ENCODE measurements at regions not wholly inside any gene's neighbourhood (a gene's known extent, or its start where the extent isn't known, plus 50 kb on each side); places are given as distances from the start of the nearest gene placed in this dataset.
"Not testable (repeated sequence)": the region's sequence is repeated elsewhere in the genome, so short reads cannot be mapped to it uniquely, and the experiment has no call there.

DNA sequence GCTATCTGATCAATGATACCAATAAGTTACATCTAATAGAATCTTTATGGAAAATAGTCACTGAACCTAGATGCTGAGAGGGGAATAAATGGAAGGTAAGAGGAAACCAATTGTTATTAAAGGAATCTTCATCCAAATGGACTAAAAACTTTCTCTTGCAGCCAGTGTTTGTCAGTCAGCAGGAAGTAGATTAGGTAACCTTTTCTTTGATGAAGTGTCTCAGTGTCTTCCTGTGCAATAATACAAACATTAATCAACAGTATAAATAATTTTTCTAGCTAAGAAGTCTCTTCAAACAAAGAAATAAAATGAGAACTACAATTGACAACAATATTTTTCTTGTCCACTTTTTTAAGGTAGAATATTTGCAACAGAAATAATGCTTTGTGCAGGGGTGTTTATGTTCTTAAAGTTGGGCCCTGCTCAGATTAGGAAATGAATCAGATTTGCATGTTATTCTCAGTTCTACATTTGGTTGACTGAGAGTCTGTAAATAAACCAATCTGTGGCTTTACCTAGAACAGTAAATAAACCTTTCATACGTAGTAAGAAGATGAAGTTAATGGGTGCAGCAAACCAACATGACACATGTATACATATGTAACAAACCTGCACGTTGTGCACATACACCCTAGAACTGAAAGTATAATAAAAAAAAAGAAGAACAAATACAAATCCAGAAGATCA lies 391.4 kb downstream of the MRPL39 start:
- DNase-seq: no peak

GRCh38 chr21:25214676-25215075 lies 392.6 kb downstream of the MRPL39 start:
- DNase-seq: no peak

- DNase-seq: no peak
Observed at GRCh38 chr21:25199944-25200343, 407.3 kb downstream of the MRPL39 start.

DNA sequence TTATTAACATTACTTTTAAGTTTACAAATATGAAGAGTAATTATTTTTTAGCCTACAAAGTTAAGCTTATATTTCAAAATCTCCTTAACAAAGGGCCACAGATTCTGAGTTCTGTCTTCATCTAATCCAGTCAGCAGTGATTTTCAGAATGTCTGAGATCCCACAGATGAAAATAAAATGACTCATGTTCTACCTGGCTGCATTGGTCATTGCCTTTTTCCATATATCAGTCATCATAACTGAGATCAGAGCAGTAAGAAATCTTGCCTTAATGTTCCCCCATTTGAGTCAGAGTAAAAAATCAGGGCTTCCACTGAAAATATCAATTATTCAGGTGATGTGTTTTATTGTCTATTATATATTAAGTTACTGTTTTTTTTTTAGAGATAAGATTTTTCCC lies 416.1 kb downstream of the MRPL39 start:
- no peak for DNase-seq

GRCh38 chr21:25189497-25189896 lies 417.8 kb downstream of the MRPL39 start:
- no peak for DNase-seq

GRCh38 chr21:25188677-25189079 lies 418.6 kb downstream of the MRPL39 start:
- no peak for DNase-seq

GRCh38 chr21:25186273-25186672 lies 421.0 kb downstream of the MRPL39 start:
- no peak for DNase-seq

DNA sequence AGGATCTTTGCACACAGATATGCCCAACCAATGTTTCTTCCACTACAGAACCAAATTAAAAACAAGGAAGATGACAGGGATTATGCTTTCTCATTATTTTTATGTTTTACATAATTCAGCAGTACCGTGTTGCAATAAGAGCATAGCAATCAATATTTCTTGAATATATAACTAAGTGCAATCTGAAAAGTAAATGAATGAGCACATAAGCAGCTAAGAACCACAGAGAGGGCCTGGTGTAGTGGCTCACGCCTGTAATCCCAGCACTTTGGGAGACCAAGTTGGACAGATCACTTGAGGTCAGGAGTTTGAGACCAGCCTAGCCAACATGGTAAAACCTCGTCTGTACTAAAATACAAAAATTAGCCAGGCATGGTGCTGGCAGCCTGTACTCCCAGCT lies 423.7 kb downstream of the MRPL39 start:
- DNase-seq: no peak

GRCh38 chr21:25181690-25182089 lies 425.6 kb downstream of the MRPL39 start:
- not testable (repeated sequence) for DNase-seq

DNA sequence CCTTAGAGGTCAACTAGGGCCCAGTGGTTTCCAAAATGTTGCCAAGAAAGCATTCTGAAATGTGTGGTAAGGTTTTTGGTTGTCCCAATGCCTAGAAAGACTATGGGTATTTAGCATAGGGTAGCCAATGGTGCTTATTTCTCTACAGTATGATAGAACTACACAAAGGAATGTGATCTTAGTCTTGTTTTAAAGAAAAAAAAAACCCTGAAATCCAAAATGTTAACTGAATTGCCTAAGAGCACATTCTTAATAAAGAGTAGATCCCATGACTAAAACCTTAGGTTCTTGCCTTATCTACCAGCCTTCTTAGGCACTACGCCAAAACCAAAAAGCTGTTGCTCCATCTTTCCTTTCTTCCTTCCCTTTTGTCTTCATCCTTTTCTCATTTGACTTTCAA lies 428.2 kb downstream of the MRPL39 start:
- no peak for DNase-seq

DNA sequence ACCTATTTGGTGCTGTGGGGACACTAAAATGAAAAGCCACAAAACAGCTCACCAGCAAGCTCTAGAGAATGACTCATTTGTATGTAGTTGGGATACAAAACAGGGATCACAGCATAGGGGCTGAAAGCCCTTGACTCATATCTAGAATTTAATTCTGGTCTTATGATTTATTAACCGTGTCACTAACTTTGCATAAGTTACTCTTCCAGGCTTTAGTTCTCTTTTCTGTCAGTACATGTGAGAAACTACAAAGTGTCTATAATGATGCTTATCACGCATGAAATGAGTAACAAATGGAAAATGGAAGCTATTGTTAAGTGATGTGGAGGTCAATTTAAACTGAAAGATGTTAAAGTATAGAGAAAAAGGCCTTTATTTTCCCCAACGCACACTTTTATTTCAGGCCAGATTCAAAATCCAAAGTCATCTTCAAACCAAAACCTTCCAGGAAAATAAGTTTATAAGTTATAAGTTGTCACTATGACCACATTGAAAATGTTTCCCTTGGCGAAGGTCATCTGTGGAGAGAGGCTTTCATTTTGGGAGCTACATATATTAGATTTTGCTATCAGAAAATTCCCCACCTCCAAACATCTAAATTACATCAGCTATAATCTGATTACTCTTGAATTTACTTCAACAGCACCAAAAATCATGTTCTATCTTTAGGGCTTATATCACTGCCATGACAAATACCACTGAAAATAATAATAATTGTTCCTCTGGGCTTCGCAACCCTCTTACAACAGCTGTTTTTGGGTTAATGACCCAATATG lies 430.5 kb downstream of the MRPL39 start:
- no peak for DNase-seq

GRCh38 chr21:25175938-25176337 lies 431.3 kb downstream of the MRPL39 start:
- DNase-seq: no peak

DNA sequence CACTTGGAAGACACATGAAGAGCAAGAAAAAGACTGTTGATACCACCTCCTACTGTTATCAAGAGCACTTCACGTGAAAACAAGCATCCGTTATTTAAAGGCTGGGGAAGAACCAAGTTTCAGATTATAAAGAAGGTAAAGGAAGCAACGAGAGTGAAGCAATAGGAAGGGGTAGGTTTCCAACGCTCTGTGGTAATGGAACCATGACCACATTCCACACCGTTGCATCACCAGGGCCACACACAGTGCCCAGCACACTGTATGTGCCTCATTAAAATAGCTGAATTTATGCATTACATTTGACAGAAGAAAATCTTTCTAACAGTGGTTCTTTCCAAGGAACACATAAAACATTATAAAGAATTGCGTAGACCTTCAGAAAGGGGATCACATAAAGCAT lies 435.8 kb downstream of the MRPL39 start:
- DNase-seq: no peak

GRCh38 chr21:25170681-25171080 lies 436.6 kb downstream of the MRPL39 start:
- no peak for DNase-seq

GRCh38 chr21:25169370-25169769 lies 437.9 kb downstream of the MRPL39 start:
- no peak for DNase-seq

GRCh38 chr21:25166904-25167303 lies 440.4 kb downstream of the MRPL39 start:
- DNase-seq: not testable (repeated sequence)

DNA sequence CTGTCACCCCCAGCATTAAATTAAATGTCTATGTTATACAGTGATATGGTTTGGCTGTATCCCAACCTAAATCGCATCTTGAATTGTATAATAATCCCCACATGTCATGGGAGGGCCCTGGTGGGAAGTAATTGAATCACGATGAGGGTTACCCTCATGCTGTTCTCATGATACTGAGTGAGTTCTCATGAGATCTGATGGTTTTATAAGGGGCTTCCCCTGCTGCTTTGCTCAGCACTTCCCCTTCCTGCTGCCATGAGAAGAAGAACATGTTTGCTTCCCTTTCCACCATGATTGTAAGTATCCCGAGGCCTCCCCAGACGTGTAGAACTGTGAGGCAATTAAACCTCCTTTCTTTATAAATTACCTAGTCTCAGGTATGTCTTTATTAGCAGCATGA lies 445.7 kb downstream of the MRPL39 start:
- no peak for DNase-seq

- DNase-seq: not testable (repeated sequence)
Observed at GRCh38 chr21:25155020-25155419, 452.3 kb downstream of the MRPL39 start.

DNA sequence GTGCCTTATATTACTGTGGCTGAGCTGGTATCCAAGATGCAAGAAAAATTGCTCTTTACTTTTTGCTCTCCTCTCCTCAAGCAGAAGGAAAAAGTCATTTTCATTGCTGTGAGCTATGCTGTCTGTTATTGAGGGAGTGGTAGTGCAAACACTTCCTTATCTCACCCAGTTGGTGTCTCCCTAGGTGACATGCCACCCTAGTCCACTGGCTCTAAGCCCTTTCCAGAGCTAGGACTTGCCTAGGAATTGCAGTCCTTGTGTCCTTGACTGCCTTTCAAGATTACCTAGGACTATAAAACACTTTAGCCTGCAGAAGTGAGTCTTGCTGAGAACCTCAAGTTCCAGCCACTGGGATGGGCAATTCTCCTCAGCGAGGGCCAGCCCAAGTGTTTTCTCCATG lies 458.3 kb downstream of the MRPL39 start:
- DNase-seq: no peak

- no peak for DNase-seq
Observed at GRCh38 chr21:25139414-25139813, 467.9 kb downstream of the MRPL39 start.

- DNase-seq: no peak
Observed at GRCh38 chr21:25133939-25134338, 473.3 kb downstream of the MRPL39 start.

- DNase-seq: no peak
Observed at GRCh38 chr21:25127811-25128210, 479.5 kb downstream of the MRPL39 start.

DNA sequence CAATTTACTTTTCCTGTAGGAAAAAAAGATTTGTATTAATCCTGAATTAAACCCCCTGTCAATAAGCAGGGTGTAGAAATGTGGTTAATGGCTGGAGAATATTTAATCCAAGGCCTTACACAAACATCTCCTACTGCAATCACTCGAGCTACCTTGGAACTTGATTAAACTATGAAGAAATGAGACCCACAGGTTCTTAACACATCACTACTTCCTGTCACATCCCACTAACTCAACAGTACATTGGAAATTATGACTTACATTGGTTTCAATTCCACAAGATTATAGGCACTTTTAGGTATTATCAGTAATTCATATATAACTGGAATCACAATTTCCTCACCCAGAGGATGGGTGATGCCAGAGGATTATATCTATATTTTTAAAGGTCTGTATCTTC lies 480.3 kb downstream of the MRPL39 start:
- no peak for DNase-seq

- no peak for DNase-seq
Observed at GRCh38 chr21:25126564-25126963, 480.7 kb downstream of the MRPL39 start.

DNA sequence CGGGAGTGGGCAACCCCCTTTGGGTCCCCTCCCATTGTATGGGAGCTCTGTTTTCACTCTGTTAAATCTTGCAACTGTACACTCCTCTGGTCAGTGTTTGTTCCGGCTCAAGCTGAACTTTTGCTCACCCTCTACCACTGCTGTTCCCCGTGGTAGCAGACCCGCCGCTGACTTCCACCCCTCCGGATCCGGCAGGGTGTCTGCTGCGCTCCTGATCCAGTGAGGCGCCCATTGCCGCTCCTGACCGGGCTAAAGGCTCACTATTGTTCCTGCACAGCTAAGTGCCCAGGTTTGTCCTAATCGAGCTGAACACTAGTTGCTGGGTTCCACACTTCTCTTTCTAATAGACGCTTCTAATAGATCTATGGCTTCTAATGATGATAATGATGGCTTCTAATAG lies 488.6 kb downstream of the MRPL39 start:
- DNase-seq: no peak
